ENCODE measurements at regions not wholly inside any gene's neighbourhood (a gene's known extent, or its start where the extent isn't known, plus 50 kb on each side); places are given as distances from the start of the nearest gene placed in this dataset.
"Not testable (repeated sequence)": the region's sequence is repeated elsewhere in the genome, so short reads cannot be mapped to it uniquely, and the experiment has no call there.

DNA sequence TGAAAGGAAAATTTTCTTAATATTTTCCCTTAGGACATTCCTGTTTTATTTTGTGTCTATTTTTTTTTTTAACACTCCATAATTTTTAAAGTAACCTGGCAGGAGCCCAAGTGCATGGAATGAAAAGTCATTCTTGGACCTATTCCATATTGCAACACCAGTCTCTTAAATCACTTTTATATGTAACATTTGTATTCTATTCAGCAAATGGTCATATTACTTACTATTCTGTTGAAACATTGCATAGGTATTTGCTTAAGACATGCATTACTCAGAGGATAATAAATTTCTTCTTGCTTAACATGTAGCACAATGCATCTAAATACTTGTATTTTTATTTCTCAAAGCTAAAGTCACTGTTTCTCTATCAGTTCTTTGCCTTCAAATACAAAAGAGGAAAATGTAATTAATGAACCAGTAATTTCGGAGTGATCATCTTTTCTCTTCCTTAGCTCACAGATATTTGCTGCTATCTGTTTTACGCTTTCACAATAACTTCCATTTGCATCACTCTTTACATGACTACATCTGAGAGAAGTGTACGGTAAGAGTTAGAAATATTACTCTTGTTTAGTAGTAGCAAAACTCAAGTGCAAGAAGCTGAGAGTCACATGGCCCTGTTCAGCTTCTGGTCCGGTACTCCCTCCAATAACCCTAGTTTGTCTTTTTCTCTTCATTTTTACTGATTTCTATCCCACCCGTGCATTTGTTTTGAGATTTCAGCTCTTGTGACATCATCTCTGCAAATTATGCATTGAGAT, 394.8 kb downstream of the USP25 start:
- H3K27me3 Mint-ChIP-seq (ENCODE audit: unreplicated experiment), result no peaks in the 10 kb centered on the region
- TF ChIP-seq, protein P1, sequence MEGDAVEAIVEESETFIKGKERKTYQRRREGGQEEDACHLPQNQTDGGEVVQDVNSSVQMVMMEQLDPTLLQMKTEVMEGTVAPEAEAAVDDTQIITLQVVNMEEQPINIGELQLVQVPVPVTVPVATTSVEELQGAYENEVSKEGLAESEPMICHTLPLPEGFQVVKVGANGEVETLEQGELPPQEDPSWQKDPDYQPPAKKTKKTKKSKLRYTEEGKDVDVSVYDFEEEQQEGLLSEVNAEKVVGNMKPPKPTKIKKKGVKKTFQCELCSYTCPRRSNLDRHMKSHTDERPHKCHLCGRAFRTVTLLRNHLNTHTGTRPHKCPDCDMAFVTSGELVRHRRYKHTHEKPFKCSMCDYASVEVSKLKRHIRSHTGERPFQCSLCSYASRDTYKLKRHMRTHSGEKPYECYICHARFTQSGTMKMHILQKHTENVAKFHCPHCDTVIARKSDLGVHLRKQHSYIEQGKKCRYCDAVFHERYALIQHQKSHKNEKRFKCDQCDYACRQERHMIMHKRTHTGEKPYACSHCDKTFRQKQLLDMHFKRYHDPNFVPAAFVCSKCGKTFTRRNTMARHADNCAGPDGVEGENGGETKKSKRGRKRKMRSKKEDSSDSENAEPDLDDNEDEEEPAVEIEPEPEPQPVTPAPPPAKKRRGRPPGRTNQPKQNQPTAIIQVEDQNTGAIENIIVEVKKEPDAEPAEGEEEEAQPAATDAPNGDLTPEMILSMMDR (IDR thresholded peaks at IDR 0.05; ENCODE audit: partially characterized antibody, unreplicated experiment), result no peak
- DNase-seq, result no peak
- no peak overlapping the region for H3K27ac Mint-ChIP-seq (ENCODE audit: unreplicated experiment)
- H3K4me3 Mint-ChIP-seq (ENCODE audit: unreplicated experiment), result no peak overlapping the region
- no peaks in the 10 kb centered on the region for H3K4me1 Mint-ChIP-seq (ENCODE audit: low read depth, unreplicated experiment)
- no peaks in the 10 kb centered on the region for H3K36me3 Mint-ChIP-seq (ENCODE audit: unreplicated experiment)
- no peaks in the 10 kb centered on the region for H3K9me3 Mint-ChIP-seq (ENCODE audit: unreplicated experiment)

DNA sequence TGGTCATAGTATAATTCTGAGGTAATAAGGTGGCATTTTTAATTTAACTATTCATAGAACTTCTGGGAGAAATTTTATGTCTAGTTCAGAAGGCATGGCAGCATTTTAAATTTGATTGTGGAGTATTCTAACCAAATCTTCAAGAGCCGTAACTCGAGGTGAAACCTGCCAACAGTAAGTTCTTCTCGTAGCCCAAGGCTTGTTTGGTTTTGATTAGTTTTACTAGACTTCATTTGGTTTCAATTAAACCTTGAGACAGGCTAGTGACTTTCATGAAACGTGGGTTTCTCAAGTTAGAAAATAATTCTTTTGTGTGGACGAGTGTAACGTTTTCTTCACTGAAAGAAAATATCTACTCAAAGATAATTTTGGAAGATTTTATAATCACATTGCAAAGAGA, 395.5 kb downstream of the USP25 start:
- Mint-ChIP-seq H3K4me3 (ENCODE audit: unreplicated experiment) (no peak overlapping the region), H3K4me1 (ENCODE audit: low read depth, unreplicated experiment) (no peaks in the 10 kb centered on the region), H3K27me3 (ENCODE audit: unreplicated experiment) (no peaks in the 10 kb centered on the region), H3K9me3 (ENCODE audit: unreplicated experiment) (peaks cover 3% of the 10 kb centered on the region), H3K36me3 (ENCODE audit: unreplicated experiment) (peaks cover 4% of the 10 kb centered on the region), H3K27ac (ENCODE audit: unreplicated experiment) (no peak overlapping the region)
- DNase-seq, result no peak
- TF ChIP-seq, protein P1 (IDR thresholded peaks at IDR 0.05; ENCODE audit: partially characterized antibody, unreplicated experiment), result no peak

DNA sequence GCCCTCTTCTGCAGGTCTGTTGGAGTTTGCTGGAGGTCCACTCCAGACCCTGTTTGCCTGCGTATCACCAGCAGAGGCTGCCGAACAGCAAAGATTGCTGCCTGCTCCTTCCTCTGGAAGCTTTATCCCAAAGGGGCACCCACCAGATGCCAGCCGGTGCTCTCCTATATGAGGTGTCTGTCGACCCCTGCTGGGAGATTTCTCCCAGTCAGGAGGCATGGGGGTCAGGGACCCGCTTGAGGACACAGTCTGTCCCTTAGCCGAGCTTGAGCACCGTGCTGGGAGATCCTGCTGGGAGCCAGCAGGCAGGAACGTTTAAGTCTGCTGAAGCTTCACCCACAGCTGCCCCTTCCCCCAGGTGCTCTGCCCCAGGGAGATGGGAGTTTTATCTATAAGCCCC, 402.7 kb downstream of the USP25 start:
- H3K27me3 Mint-ChIP-seq (ENCODE audit: unreplicated experiment); H3K27ac Mint-ChIP-seq (ENCODE audit: unreplicated experiment); H3K4me1 Mint-ChIP-seq (ENCODE audit: low read depth, unreplicated experiment); H3K4me3 Mint-ChIP-seq (ENCODE audit: unreplicated experiment); H3K36me3 Mint-ChIP-seq (ENCODE audit: unreplicated experiment); H3K9me3 Mint-ChIP-seq (ENCODE audit: unreplicated experiment); DNase-seq: not testable (repeated sequence)

DNA sequence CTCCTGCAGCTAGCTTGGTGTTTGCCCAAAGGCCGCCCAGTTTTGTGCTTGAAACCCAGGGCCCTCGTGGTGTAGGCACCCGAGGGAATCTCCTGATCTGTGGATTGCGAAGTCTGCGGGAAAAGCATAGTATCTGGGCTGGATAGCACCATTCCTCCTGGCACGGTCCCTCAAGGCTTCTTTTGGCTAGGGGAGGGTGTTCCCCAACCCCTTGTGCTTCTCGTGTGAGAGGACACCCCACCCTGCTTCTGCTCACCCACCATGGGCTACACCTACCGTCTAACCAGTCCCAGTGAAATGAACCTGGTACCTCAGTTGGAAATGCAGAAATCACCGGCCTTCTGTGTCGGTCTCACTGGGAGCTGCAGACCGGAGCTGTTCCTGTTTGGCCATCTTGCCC, 403.5 kb downstream of the USP25 start:
- Mint-ChIP-seq H3K4me3 (ENCODE audit: unreplicated experiment) (no peak overlapping the region), H3K27me3 (ENCODE audit: unreplicated experiment) (no peaks in the 10 kb centered on the region), H3K27ac (ENCODE audit: unreplicated experiment) (no peak overlapping the region), H3K36me3 (ENCODE audit: unreplicated experiment) (peaks cover 7% of the 10 kb centered on the region), H3K9me3 (ENCODE audit: unreplicated experiment) (peaks cover 3% of the 10 kb centered on the region), H3K4me1 (ENCODE audit: low read depth, unreplicated experiment) (no peaks in the 10 kb centered on the region)
- TF ChIP-seq, protein P1 (IDR thresholded peaks at IDR 0.05; ENCODE audit: partially characterized antibody, unreplicated experiment), result no peak
- no peak for DNase-seq

DNA sequence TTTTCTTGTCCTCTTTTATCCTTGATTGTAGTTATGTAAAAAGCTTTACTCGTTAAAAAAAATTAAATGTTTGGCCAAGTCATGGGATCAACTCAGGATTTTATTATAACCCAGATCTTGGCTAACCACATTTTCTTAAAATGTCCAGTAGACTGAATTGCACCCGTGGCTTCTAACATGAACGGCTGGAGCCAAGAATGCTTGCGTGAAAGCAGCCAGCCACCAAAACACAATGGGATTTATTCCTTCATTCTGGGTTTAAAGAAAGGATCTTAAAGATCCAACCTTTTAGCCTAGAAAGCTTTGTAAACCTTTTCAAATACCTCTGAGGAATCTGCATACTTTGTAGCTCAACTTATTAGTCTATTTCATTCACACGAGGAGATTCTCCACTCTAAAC, 404.4 kb downstream of the USP25 start:
- Mint-ChIP-seq H3K27me3 (ENCODE audit: unreplicated experiment) (no peaks in the 10 kb centered on the region), H3K27ac (ENCODE audit: unreplicated experiment) (no peak overlapping the region), H3K4me3 (ENCODE audit: unreplicated experiment) (no peak overlapping the region), H3K4me1 (ENCODE audit: low read depth, unreplicated experiment) (no peaks in the 10 kb centered on the region), H3K36me3 (ENCODE audit: unreplicated experiment) (peaks cover 7% of the 10 kb centered on the region), H3K9me3 (ENCODE audit: unreplicated experiment) (peaks cover 3% of the 10 kb centered on the region)
- no peak for DNase-seq
- TF ChIP-seq, protein P1 (IDR thresholded peaks at IDR 0.05; ENCODE audit: partially characterized antibody, unreplicated experiment), result no peak

Data from glutamatergic neuron (in vitro differentiated cells).